ENCODE measurements at regions not wholly inside any gene's neighbourhood (a gene's known extent, or its start where the extent isn't known, plus 50 kb on each side); places are given as distances from the start of the nearest gene placed in this dataset.

DNA sequence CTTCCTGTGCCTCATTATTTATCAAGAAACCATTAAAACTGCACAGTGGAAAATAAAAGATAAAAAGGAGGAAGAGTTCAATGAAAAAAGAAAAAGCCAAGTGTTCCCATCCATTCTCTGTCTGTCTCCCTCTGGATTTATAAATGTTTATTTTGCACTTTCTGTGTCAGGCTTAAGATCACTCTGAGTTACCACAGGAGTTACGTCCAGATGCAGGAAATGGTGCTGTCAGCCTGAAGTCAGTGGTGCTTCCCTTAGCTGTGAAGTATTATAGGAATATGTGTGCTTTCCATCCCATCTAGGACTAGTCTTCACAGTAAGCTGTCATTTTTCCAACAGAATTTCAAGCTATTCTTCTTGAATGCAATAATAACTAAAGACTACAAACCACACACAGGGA, 420.2 kb downstream of the KCTD12 start:
- DNase-seq (ENCODE audit: low read depth in 4 of 4, low spot score in 3 of 4) = no peak

DNA sequence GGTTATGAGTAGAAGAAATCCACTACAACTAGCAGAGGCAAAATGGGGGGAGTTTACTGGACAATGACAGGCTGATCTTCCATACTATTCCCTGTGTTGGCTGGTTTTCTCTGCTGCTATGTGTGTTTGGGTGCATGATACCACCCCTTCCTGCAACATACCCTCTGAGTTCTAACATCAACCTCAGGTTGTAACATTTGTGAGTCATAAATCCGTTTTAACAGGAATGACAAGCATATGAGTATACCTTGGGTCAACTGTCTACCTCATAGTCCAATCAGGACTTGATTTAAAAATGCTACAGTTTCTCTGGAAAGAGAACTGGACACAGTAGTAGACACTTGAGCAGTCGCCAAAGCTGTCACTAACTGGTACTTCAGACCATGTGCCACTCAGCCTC, 422.9 kb downstream of the KCTD12 start:
- DNase-seq (ENCODE audit: low read depth in 4 of 4, low spot score in 3 of 4) = no peak

DNA sequence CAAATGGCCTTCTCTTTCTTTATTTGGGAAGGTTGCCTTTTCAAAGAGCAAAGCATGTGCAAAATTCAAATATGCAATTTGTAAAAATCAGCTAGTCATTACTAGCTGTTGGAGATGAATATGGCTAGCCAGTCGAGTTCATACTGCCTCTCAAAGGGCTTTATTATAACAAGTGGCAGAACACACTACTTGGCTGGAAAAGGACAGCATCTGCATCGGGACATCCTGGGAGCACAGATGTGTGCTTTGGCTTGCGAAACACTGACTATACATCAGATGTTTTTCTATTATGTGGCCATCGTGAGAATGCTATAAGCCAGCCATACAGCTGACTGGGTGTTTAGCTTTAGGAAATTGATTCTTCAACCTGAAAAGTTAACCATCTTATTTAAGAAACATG, 424.2 kb downstream of the KCTD12 start:
- DNase-seq (ENCODE audit: low read depth in 4 of 4, low spot score in 3 of 4) = no peak

DNA sequence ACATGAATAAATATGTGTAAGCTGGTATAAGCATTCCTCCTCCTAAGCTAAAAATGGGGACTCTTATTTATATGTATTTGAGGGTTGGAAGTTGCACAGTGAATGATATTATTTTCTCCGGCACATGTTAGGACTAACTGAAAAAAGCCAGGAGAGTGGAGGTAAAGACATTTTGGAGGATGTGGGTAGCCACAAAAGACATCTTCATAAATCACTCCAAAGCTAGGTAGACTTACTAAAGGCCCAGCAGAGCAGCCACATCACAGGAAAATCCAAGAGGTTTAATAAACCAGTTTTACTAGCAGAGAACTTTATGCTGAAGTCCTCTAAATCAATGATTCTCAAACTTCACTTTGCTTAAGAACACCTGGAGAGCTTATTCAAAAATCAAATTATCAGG, 424.7 kb downstream of the KCTD12 start:
- no peak for DNase-seq (ENCODE audit: low read depth in 4 of 4, low spot score in 3 of 4)

DNA sequence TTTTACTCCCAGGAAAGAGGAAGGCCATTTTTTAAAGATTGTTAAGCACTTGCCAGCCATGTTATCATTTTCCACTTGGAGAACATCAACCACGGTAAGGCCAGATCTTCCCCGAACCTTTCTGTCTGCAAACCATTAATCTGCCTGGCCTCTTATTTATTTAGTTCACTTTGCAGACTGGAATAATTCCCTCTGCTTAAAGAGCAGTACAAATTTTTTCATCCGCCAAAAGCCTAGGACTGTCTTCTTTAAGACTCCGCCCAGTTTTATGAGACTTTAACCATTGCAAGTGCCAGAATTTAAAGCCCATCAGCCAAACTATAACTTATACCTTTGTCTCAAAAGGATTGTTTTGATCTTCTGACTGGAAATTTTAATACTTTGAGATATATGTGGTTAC, 426.3 kb downstream of the KCTD12 start:
- DNase-seq (ENCODE audit: low read depth in 4 of 4, low spot score in 3 of 4) = no peak

DNA sequence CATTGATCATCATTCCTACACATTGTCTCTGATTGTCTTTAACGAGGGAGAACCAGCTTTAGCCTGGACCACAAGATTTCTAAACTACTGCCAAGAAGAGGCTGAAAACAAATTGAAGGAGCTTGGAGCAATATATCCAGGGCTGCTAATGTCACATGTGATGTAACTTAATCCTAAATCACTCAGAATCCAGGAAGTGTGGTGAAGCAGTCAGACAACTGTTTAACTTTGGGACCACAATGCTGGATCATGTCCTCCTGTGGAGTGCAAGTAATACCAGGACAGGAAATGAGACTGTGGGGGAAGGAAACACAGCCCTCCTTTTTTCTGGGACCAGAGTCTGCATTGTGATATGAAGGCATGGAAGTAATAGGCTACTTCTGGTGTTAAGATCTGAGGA, 430.2 kb downstream of the KCTD12 start:
- DNase-seq (ENCODE audit: low read depth in 4 of 4, low spot score in 3 of 4) = no peak

DNA sequence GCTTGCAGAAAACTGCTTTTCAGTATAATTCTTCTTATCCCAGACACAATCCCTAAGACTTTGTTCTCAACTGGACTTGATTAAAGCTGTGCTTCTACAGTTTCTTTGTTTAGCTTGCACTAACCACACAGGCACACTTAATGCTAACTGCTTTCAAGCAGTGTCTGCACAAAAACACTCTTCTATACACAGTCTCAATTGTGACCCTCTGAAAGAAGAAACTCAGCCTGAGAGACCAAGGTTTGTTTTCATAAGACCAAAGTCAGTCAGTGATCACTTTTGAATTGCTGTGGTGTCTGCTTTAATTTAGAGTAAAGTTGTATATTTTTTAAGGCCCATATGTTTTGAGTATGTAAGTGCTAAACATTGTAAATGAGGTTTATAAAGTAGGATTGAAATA, 431.2 kb downstream of the KCTD12 start:
- DNase-seq (ENCODE audit: low read depth in 4 of 4, low spot score in 3 of 4) = no peak

DNA sequence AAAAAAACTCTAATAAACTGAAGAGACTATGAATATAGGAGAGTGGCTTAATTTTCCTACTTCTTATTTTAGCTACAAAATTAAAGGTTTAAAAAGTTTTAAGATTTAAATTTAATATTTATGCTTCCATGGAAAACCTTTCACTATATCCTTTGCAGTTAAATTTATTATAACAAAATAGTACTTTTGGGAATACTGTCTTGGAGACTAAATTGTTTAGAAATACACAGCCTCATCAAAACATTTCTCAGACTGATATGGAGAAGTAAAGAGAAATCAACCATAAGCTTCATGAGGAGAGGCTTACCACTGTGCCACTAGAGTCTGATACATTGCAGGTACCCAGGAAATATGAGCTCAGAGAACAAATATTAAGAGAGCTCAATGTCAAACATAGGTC, 436.5 kb downstream of the KCTD12 start:
- DNase-seq (ENCODE audit: low read depth in 4 of 4, low spot score in 3 of 4) = no peak

- no peak for DNase-seq (ENCODE audit: low read depth in 4 of 4, low spot score in 3 of 4)
Observed at GRCh38 chr13:76446191-76446590, 440.0 kb downstream of the KCTD12 start.

GRCh38 chr13:76440568-76440967, 445.6 kb downstream of the KCTD12 start:
- no peak for DNase-seq (ENCODE audit: low read depth in 4 of 4, low spot score in 3 of 4)

GRCh38 chr13:76439546-76439945, 446.7 kb downstream of the KCTD12 start:
- no peak for DNase-seq (ENCODE audit: low read depth in 4 of 4, low spot score in 3 of 4)

GRCh38 chr13:76438050-76438449, 448.2 kb downstream of the KCTD12 start:
- no peak for DNase-seq (ENCODE audit: low read depth in 4 of 4, low spot score in 3 of 4)

- peak in 1 of 4 donors; percentile 3 for DNase-seq (ENCODE audit: low read depth in 4 of 4, low spot score in 3 of 4)
Observed at GRCh38 chr13:76425935-76426334, 460.3 kb downstream of the KCTD12 start.

DNA sequence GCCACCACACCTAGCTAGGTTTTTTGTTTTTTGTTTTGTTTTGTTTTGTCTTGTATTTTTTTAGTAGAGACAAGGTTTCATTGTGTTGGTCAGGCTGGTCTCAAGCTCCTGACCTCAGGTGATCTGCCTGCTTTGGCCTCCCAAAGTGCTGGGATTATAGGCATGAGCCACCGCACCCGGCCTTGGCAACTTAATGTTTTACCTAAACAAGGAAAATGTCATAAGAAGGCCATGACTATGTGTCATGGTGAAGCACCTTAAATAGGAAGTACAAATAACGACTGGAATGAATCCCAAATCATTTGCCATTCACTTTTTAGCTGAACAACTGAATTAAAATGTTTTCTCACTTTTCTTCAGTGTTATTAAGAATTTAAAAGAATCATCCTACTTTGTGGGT, 465.2 kb downstream of the KCTD12 start:
- no peak for DNase-seq (ENCODE audit: low read depth in 4 of 4, low spot score in 3 of 4)

DNA sequence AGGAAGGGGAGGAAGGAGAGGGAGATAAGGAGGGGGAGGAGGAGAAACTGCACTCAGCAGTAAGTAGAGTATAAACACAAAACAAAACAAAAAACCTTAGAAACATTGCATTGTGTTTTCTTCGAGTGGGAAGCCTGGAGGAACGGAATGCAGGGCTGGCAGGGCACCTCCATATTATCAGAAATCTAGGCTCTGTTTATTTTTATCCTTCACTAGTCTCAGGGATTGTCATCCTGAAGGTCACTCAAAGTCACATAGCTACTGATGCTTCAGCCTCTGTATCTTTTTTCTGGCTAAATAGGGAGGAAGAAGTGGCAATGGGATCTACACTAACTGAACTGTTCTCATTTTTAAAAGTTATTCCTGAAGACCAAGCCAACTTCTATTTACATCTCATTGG, 467.8 kb downstream of the KCTD12 start:
- no peak for DNase-seq (ENCODE audit: low read depth in 4 of 4, low spot score in 3 of 4)

DNA sequence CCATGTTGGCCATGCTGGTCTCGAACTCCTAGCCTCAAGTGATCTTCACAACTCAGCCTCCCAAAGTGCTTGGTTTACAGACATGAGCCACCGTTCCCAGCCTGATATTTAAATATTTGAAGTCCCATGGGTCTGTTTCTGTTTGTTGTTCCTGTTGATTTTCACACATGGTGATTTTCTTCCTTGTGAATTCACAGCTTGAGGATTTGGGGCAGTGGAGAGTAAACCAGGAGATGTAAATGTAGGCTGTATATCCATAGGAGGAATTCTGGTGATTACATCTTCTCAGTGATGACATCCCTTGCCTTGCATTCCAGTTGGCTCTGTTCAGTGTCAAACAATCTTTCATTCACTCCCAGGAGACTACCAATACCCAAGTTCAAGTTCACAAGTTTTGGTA, 471.9 kb downstream of the KCTD12 start:
- DNase-seq (ENCODE audit: low read depth in 4 of 4, low spot score in 3 of 4) = no peak

- no peak for DNase-seq (ENCODE audit: low read depth in 4 of 4, low spot score in 3 of 4)
Observed at GRCh38 chr13:76406243-76406642, 480.0 kb downstream of the KCTD12 start.

- DNase-seq (ENCODE audit: low read depth in 4 of 4, low spot score in 3 of 4) = no peak
Observed at GRCh38 chr13:76398425-76398824, 487.8 kb downstream of the KCTD12 start.

DNA sequence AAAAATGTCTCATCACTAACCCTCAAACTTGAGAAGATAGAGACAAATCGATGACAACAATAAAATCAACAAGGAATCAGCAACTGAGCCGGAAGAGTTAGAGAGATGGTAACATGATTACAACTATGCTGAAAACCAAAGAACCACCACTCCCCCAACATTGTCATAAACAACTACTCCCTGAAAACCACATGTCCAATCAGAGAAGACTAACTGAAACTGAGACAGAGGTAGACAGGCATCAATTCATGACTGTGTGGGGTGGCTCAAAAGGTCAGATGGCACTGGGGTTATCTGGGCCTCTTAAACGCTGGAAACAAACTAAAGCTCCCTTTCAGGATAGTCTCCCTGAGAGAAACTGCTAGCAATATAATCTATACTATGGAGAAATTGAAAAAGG, 488.8 kb downstream of the KCTD12 start:
- no peak for DNase-seq (ENCODE audit: low read depth in 4 of 4, low spot score in 3 of 4)

GRCh38 chr13:76389321-76389720, 496.9 kb downstream of the KCTD12 start:
- DNase-seq (ENCODE audit: low read depth in 4 of 4, low spot score in 3 of 4) = no peak

DNA sequence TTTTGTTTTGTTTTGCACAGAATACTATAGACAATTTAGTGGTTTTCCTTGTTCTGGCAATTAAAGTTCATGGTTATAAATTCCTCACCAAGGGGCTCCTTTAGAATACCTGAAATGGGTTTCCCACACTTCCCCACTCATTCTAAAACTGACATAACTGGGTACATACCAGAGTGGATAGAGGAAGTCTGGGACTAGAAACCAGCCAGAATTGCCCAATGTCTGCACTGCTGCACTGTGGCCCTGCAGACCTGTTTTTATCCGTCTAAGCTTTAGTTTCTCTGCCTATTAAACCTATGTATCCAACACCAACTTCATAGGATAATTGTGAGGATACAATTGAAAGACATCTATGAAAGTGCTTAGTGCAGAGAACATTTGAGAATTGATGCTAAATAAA, 498.6 kb downstream of the KCTD12 start:
- no peak for DNase-seq (ENCODE audit: low read depth in 4 of 4, low spot score in 3 of 4)

DNA sequence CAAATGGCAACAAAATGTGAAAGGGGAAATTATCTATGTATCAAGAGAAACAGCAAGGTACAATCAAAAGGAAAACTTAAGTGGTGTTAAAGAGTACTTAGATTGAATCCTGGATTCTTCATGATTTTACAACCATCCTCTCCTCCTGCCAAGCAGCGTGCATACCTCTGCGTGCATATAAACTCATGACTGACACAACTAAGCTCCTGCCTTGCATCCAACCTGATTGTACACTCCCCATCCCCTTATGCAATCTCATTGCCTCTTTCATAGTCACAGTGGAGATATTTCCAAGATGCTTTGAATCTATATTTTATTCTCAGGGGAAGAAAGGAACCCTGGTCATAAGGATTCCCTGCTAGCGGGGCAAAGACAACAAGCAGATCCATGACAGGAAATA, 499.9 kb downstream of the KCTD12 start:
- DNase-seq (ENCODE audit: low read depth in 4 of 4, low spot score in 3 of 4) = no peak

GRCh38 chr13:76385586-76385985, 500.6 kb downstream of the KCTD12 start:
- no peak for DNase-seq (ENCODE audit: low read depth in 4 of 4, low spot score in 3 of 4)

All from right renal pelvis (tissue), 4 donors.